SK-N-SH (cell line): ENCODE measurements at regions not wholly inside any gene's neighbourhood (a gene's known extent, or its start where the extent isn't known, plus 50 kb on each side); places are given as distances from the start of the nearest gene placed in this dataset.

Source experiments
- POLR2AphosphoS5 ChIP-seq: IDR thresholded peaks from 2 replicates; pipeline ENCODE4 v1.6.1; 2012; ENCODE audit warnings: low read depth, low read length
- REST ChIP-seq: IDR thresholded peaks from 2 replicates; pipeline ENCODE4 v1.6.1; 2012; ENCODE audit warnings: mild to moderate bottlenecking, low read depth, low read length, moderate library complexity

GRCh38 chr1:183753464-183753891, 51.4 kb upstream of the RGL1 start:
- no peak for TF ChIP-seq POLR2AphosphoS5
- no peak for TF ChIP-seq REST
